T-helper 1 cell treated with Interleukin-12 subunit alpha and Interleukin-12 subunit beta and Interleukin-4 antibody, amounts not matched to agents 30 ng/mL and 1 ng/mL, for 36 hours (primary cell): ENCODE measurements at regions not wholly inside any gene's neighbourhood (a gene's known extent, or its start where the extent isn't known, plus 50 kb on each side); places are given as distances from the start of the nearest gene placed in this dataset.

ENCODE experiments used
- intact Hi-C: fragments of 100-400 bp; cut with micrococcal nuclease; formaldehyde crosslinking; loops from one replicate; pipeline ENCODE4 v1.15.1; 2024

GRCh38 chr2:105652014-105652796, 92.5 kb upstream of the NCK2 start:
- intact Hi-C loops: loop anchor here (5.0 kb wide), 1 partner anchor 85 kb away; no protein-coding TSS in a partner anchor

GRCh38 chr2:105649534-105649933, 95.2 kb upstream of the NCK2 start:
- intact Hi-C loops: no loop called here

- intact Hi-C loops: no loop called here
Observed at GRCh38 chr2:105647731-105648130, 97.0 kb upstream of the NCK2 start.

- intact Hi-C loops: no loop called here
Observed at GRCh38 chr2:105646774-105647076, 98.0 kb upstream of the NCK2 start.

DNA sequence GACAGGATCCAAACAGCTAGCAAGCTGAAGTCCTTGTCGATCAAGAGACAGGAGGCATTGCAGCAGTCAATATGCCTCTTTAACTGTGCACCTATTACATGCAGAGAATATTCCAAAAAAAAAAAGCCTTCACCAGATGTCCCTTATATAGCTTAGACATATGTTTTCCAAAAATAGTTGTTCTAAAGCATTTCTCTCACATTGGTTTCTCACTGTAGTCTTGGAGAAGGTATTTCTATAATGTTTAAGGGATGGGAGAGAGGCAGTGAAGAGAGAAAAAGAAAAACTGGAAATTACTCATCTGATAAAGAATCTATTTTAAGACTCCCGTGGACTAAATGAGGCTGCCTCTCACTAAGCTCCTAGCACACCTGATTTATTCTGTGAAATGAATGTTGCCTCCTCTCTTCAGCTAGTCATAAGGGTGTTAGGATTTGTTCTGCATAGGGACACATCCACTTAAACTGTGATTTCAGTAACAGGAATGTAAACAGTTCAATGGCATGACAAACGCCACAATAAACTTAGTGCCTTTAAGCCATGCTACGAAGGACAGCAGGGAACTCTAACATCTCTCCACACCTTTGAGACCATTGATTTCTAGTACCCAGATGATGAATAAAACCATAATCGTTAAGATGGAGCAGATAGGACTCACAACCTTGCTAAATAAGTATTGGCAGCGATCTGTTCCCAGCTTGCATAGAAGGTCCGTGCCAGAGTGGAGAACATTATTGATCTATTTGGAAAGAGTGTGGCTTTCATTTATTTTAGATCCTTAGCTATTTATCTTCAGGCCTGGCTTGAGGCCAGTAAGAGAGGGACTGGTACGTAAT, 98.6 kb upstream of the NCK2 start:
- intact Hi-C loops: no loop called here

GRCh38 chr2:105645031-105645937, 99.4 kb upstream of the NCK2 start:
- intact Hi-C loops: no loop called here

DNA sequence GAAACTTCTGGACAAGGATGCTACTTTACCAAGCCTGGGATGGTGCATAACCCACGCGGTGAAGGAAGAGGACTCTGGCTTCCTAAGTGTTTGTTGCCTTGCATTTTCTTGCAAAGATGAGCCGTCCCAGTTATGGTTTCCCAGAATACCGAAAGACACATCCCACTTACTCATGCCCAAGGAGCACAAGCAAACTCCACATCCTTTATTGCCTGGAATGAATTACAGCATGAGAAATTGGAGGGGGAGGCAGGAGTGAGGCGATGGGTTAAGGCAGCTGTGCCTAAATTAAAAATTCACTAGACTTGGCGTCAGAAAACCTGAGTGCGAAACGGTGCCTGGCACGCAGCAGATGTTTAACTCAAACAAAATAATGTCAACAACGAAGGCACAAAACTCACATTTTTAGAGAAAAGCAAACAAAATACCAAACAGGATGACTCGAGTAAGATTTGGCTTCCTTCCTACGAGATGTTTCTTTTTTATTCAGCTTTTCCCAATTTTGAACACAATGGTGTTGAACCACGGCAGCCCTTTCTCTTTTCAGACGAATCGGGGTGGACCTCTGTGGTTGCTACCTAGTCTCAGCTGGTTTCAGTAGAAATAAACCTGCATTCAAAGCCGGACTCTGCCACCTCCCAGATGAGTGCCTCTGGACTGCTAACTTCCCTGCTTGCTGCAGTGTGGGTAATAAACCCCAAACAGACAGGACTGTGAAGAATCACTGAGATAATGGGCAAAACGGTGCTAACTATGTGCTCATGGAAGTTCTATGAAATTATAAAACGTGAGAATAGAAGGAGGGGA, 100.3 kb upstream of the NCK2 start:
- intact Hi-C loops: no loop called here

GRCh38 chr2:105643405-105644173, 101.1 kb upstream of the NCK2 start:
- intact Hi-C loops: no loop called here

GRCh38 chr2:105641389-105641811, 103.3 kb upstream of the NCK2 start:
- intact Hi-C loops: no loop called here

GRCh38 chr2:105640246-105640645, 104.5 kb upstream of the NCK2 start:
- intact Hi-C loops: no loop called here

GRCh38 chr2:105636109-105636740, 108.5 kb upstream of the NCK2 start:
- intact Hi-C loops: no loop called here

DNA sequence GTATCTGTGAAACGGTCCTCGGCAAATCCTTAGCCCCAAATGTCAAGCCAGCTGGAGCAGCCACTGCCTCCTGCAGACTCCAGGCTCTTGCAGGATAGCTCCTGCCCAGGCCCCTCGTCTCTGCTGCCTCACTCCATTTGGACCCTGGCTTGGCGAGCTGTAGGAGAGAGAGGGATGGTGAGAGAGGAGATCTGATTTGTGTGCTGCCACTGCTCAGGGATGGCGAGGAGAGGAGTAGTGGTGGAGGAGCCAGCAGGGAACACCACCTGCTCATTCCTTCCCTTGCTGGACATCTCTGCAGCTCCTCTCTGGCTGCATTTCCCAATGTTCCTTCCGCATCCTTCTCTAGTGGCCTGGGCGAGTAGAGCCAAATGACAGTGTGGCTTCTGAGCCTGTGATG, 109.1 kb upstream of the NCK2 start:
- intact Hi-C loops: no loop called here

DNA sequence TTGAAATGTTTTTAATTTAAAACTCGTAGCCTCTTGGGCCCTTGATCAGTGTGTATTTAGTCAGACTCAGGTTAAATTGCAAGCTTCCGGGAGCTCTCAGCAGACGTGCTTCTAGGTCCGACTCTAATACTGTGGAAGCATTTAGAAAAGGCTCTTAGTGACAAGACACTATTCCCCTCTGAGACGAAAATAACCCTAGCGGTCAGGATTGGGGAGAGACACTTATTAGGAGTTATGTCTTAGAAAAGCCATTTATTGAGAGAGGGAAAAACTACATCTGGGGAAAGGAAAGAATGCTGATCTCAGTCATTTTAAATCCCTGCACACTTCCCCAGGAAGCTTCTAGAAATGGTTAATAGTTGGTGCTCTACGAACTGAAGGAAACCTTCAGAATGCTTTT, 110.5 kb upstream of the NCK2 start:
- intact Hi-C loops: no loop called here

DNA sequence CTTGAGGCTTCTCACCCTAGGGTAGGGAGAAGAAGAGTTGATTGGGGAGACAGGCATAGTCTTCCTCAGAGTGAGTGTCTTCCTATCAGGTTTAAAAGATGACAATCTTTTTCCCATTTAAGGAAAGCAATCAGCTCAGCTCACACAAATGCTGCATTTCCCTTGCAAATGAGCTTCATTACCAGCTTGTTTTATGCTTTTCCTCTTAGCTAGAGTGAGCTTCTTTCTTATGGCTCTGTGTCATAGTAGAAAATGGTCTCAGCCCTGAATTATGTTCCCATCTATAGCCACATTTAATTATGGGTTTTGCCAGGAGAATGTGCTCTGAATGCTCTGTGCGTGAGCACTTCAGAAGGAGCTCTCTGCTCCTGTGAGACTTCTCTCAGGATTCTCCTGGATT, 112.8 kb upstream of the NCK2 start:
- intact Hi-C loops: no loop called here

GRCh38 chr2:105631011-105631410, 113.7 kb upstream of the NCK2 start:
- intact Hi-C loops: no loop called here

GRCh38 chr2:105629634-105630033, 115.1 kb upstream of the NCK2 start:
- intact Hi-C loops: no loop called here

DNA sequence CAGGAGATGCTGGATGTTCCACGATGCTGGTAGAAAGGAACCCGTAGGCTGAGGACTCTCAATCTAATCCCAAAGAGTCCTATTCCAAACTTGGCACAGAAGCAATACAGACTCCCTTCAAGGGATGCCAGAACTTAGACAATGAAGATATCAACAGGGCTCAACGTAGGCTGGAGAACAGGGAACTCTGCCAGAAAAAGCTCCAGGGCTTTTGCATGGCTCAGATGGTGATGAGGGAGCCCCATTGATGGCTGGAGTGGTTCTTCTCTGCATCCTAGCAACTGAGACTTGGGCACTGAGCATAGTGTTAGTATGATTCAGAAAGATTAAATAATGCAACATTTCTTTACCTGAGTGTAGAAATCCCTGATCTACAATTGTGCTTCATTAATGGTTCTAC, 117.2 kb upstream of the NCK2 start:
- intact Hi-C loops: no loop called here

GRCh38 chr2:105626966-105627340, 117.8 kb upstream of the NCK2 start:
- intact Hi-C loops: no loop called here

GRCh38 chr2:105626212-105626965, 118.3 kb upstream of the NCK2 start:
- intact Hi-C loops: no loop called here
